ENCODE measurements at regions not wholly inside any gene's neighbourhood (a gene's known extent, or its start where the extent isn't known, plus 50 kb on each side); places are given as distances from the start of the nearest gene placed in this dataset.

DNA sequence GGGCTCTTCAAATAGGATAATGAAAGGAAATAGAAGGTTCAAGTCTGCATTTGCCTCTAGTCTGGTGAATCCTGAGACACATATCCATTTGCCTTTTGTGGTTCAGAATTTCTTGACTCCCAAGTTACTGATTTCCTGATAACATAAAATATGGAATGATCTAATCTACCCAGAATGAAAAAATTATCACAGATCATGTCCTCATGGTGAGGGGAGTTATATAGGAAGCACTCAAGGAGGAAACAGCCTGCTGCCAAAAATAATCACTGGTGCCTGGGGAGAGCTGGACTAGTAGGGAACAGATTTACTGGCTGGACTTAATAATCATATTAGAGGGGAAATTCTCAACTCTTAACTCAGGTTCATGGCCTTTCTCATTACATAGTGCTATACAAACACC is 95.5 kb upstream of the STK17B start:
- TF ChIP-seq, protein P1, sequence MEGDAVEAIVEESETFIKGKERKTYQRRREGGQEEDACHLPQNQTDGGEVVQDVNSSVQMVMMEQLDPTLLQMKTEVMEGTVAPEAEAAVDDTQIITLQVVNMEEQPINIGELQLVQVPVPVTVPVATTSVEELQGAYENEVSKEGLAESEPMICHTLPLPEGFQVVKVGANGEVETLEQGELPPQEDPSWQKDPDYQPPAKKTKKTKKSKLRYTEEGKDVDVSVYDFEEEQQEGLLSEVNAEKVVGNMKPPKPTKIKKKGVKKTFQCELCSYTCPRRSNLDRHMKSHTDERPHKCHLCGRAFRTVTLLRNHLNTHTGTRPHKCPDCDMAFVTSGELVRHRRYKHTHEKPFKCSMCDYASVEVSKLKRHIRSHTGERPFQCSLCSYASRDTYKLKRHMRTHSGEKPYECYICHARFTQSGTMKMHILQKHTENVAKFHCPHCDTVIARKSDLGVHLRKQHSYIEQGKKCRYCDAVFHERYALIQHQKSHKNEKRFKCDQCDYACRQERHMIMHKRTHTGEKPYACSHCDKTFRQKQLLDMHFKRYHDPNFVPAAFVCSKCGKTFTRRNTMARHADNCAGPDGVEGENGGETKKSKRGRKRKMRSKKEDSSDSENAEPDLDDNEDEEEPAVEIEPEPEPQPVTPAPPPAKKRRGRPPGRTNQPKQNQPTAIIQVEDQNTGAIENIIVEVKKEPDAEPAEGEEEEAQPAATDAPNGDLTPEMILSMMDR (IDR thresholded peaks at IDR 0.05; ENCODE audit: low read depth, low read length, poor library complexity, severe bottlenecking), result no peak
- no peak for TF ChIP-seq EZH2phosphoT487 (IDR thresholded peaks at IDR 0.05; ENCODE audit: borderline replicate concordance, low read length)

Measured in DOHH2 (cell line).